Thyroid gland (tissue), 4 donors: ENCODE measurements at regions not wholly inside any gene's neighbourhood (a gene's known extent, or its start where the extent isn't known, plus 50 kb on each side); places are given as distances from the start of the nearest gene placed in this dataset.

Experiments
- DNase-seq, 2 donors: peaks; one replicate each; pipeline ENCODE4 v3.0.0-alpha.2; 2019
- H3K27ac ChIP-seq, 3 donors: fragments of 200-600 bp; sonication (generic); 1 replicate in 2 of 3; 2 replicates in 1 of 3; pipeline ENCODE4 v1.5.1; 2016 to 2019; ENCODE audit warnings: mild to moderate bottlenecking in 1 of 3, moderate library complexity in 1 of 3
- H3K27me3 ChIP-seq: fragments of 200-600 bp; sonication (generic); one replicate; pipeline ENCODE4 v1.5.1; 2019
- H3K36me3 ChIP-seq, 2 donors: fragments of 200-600 bp; sonication (generic); one replicate each; pipeline ENCODE4 v1.5.1; 2016 to 2019
- H3K4me1 ChIP-seq, 2 donors: fragments of 200-600 bp; sonication (generic); one replicate each; pipeline ENCODE4 v1.5.1; 2017 to 2019
- H3K4me3 ChIP-seq, 3 donors: fragments of 200-600 bp; sonication (generic); replicated peaks in 1 of 3; 1 replicate in 2 of 3; 2 replicates in 1 of 3; pipeline ENCODE4 v1.5.1; 2016; ENCODE audit warnings: mild to moderate bottlenecking in 1 of 3
- H3K9me3 ChIP-seq: fragments of 200-600 bp; sonication (generic); one replicate; pipeline ENCODE4 v1.5.1; 2017
- POLR2A ChIP-seq, 2 donors: fragments of 450-650 bp; IDR thresholded peaks; one replicate each; pipeline ENCODE4 v1.6.1; 2017; ENCODE audit warnings: antibody characterized with exemption in 2 of 2, mild to moderate bottlenecking in 2 of 2, moderate library complexity in 1 of 2
- WGBS, 2 donors: methylation state at CpG; one replicate each; pipeline ENCODE4 v1.1.5; 2017; 5-methylcytosine and 5-hydroxymethylcytosine counted together
- intact Hi-C: fragments of 100-400 bp; cut with DNase I; formaldehyde crosslinking; loops from one replicate; pipeline ENCODE4 v1.15.1; 2023
- TF ChIP-seq, protein P1 (sequence below), 6 experiments: fragments of 200-600 bp in 3 of 6; fragments of 450-650 bp in 3 of 6; sonication (generic) in 3 of 6; IDR thresholded peaks; one replicate each; pipeline ENCODE4 v1.5.1; 2016 to 2019; ENCODE audit warnings: antibody characterized with exemption in 6 of 6, mild to moderate bottlenecking in 2 of 6, inconsistent platforms in 1 of 6, moderate library complexity in 1 of 6

DNA sequence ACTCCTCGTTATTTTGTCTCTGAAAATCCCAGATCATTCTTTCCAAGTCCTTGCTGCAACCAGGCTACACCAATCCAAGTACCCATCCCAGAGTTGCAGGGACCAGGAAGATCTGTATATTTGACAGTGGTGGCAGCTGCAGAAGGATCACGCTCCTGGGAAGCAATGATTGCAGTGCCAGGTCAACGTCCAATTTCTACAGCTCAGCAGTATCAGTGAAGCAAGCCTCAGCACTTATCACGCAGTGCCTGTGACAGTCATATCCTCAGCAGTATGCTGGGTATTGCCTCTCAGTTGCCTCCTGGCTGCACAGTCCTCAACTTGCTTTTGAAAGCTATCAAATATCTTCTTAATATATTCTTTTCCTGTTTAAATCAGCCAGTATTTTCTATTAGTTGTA, 66.7 kb downstream of the BARHL2 start:
- 82 to 85% methylated on average over 4 of the region's 4 CpGs for WGBS, 2 donors

GRCh38 chr1:90640325-90640724, 76.8 kb downstream of the BARHL2 start:
- no peaks in the 10 kb centered on the region for H3K36me3 ChIP-seq
- H3K27ac ChIP-seq: no peak overlapping the region

More for the DNA sequence above, 66.7 kb downstream of the BARHL2 start:
- no peaks in the 10 kb centered on the region for H3K27me3 ChIP-seq
- H3K4me3 ChIP-seq: no peak overlapping the region
- TF ChIP-seq, protein P1, sequence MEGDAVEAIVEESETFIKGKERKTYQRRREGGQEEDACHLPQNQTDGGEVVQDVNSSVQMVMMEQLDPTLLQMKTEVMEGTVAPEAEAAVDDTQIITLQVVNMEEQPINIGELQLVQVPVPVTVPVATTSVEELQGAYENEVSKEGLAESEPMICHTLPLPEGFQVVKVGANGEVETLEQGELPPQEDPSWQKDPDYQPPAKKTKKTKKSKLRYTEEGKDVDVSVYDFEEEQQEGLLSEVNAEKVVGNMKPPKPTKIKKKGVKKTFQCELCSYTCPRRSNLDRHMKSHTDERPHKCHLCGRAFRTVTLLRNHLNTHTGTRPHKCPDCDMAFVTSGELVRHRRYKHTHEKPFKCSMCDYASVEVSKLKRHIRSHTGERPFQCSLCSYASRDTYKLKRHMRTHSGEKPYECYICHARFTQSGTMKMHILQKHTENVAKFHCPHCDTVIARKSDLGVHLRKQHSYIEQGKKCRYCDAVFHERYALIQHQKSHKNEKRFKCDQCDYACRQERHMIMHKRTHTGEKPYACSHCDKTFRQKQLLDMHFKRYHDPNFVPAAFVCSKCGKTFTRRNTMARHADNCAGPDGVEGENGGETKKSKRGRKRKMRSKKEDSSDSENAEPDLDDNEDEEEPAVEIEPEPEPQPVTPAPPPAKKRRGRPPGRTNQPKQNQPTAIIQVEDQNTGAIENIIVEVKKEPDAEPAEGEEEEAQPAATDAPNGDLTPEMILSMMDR (IDR thresholded peaks at IDR 0.05): no peak
- no peak for TF ChIP-seq POLR2A (IDR thresholded peaks at IDR 0.05)
- H3K9me3 ChIP-seq: no peaks in the 10 kb centered on the region
- H3K36me3 ChIP-seq: no peaks in the 10 kb centered on the region
- no peak overlapping the region for H3K27ac ChIP-seq
- no peaks in the 10 kb centered on the region for H3K4me1 ChIP-seq
- intact Hi-C loops: no loop called here
- DNase-seq: no peak

GRCh38 chr1:90622666-90623065, 94.4 kb downstream of the BARHL2 start:
- Histone ChIP-seq H3K9me3 (no peaks in the 10 kb centered on the region), H3K4me3 (no peak overlapping the region), H3K27me3 (no peaks in the 10 kb centered on the region), H3K4me1 (no peaks in the 10 kb centered on the region), H3K27ac (no peak overlapping the region), H3K36me3 (no peaks in the 10 kb centered on the region)
- intact Hi-C loops: no loop called here
- WGBS, 2 donors: 80 to 87% methylated on average over 5 of the region's 5 CpGs
- no peak for DNase-seq
- TF ChIP-seq, protein P1 (IDR thresholded peaks at IDR 0.05): no peak
- no peak for TF ChIP-seq POLR2A (IDR thresholded peaks at IDR 0.05)

More at GRCh38 chr1:90640325-90640724, 76.8 kb downstream of the BARHL2 start:
- Histone ChIP-seq H3K9me3 (no peaks in the 10 kb centered on the region), H3K4me3 (no peak overlapping the region), H3K27me3 (no peaks in the 10 kb centered on the region), H3K4me1 (no peaks in the 10 kb centered on the region)
- DNase-seq: no peak
- 84 to 85% methylated on average over 4 of the region's 4 CpGs for WGBS, 2 donors
- intact Hi-C loops: no loop called here
- TF ChIP-seq, protein P1 (IDR thresholded peaks at IDR 0.05): no peak
- TF ChIP-seq POLR2A (IDR thresholded peaks at IDR 0.05): no peak

GRCh38 chr1:90621986-90622385, 95.1 kb downstream of the BARHL2 start:
- intact Hi-C loops: no loop called here

GRCh38 chr1:90616395-90616794, 100.7 kb downstream of the BARHL2 start:
- TF ChIP-seq POLR2A (IDR thresholded peaks at IDR 0.05): no peak
- TF ChIP-seq, protein P1 (IDR thresholded peaks at IDR 0.05): no peak
- Histone ChIP-seq H3K9me3 (no peaks in the 10 kb centered on the region), H3K4me3 (no peak overlapping the region), H3K27ac (no peak overlapping the region), H3K4me1 (no peaks in the 10 kb centered on the region), H3K36me3 (no peaks in the 10 kb centered on the region), H3K27me3 (no peaks in the 10 kb centered on the region)
- peak in 1 of 2 donors; percentile 3 for DNase-seq
- 69 to 73% methylated on average over 4 of the region's 4 CpGs for WGBS, 2 donors
- intact Hi-C loops: no loop called here

More at GRCh38 chr1:90621986-90622385, 95.1 kb downstream of the BARHL2 start:
- Histone ChIP-seq H3K36me3 (no peaks in the 10 kb centered on the region), H3K4me1 (no peaks in the 10 kb centered on the region), H3K27ac (no peak overlapping the region), H3K4me3 (no peak overlapping the region), H3K9me3 (no peaks in the 10 kb centered on the region), H3K27me3 (no peaks in the 10 kb centered on the region)
- TF ChIP-seq POLR2A (IDR thresholded peaks at IDR 0.05): no peak
- TF ChIP-seq, protein P1 (IDR thresholded peaks at IDR 0.05): no peak
- WGBS, 2 donors: 88 to 89% methylated on average over 3 of the region's 3 CpGs
- DNase-seq: no peak
